Right cardiac atrium (tissue), 5 donors: ENCODE measurements at regions not wholly inside any gene's neighbourhood (a gene's known extent, or its start where the extent isn't known, plus 50 kb on each side); places are given as distances from the start of the nearest gene placed in this dataset.
"Not testable (repeated sequence)": the region's sequence is repeated elsewhere in the genome, so short reads cannot be mapped to it uniquely, and the experiment has no call there.

Experiments
- ATAC-seq, 2 donors: fragments of 200-7000 bp; cut with Tn5 transposase; one replicate each; pipeline versions ENCODE4 v1.8.0 to v1.9.1; 2020; ENCODE audit warnings: moderate library complexity in 2 of 2, mild to moderate bottlenecking in 1 of 2
- DNase-seq, 3 donors: peaks; one replicate each; pipeline ENCODE4 v3.0.0-alpha.2; 2020
- H3K27ac ChIP-seq: one replicate; pipeline ENCODE4 v1.5.1; 2013; ENCODE audit warnings: mild to moderate bottlenecking, low read length, control low read depth, moderate library complexity
- H3K27me3 ChIP-seq: one replicate; pipeline ENCODE4 v1.6.1; 2013; ENCODE audit not compliant: control insufficient read depth, insufficient read depth
- H3K4me1 ChIP-seq: one replicate; pipeline ENCODE4 v1.6.1; 2013; ENCODE audit warnings: low read length; ENCODE audit not compliant: control insufficient read depth, insufficient read depth
- H3K4me3 ChIP-seq: one replicate; pipeline ENCODE4 v1.5.1; 2013; ENCODE audit warnings: low read length, control low read depth
- H3K9me3 ChIP-seq: one replicate; pipeline ENCODE4 v1.6.1; 2013; ENCODE audit warnings: low read length; ENCODE audit not compliant: control insufficient read depth
- WGBS: extraction: QIAGEN DNeasy Blood & Tissue Kit; methylation state at CpG from one replicate; pipeline ENCODE4 v1.1.7; 2013; 5-methylcytosine and 5-hydroxymethylcytosine counted together
- intact Hi-C, 4 donors: fragments of 100-400 bp; cut with DNase I; formaldehyde crosslinking; loops; one replicate each; pipeline versions ENCODE4 v1.11.0 to v1.14.0; 2022 to 2023
- donor health status: healthy with polysubstance abuse.
- donor health status: DM: no; HTN: yes; CAD: no.
- donor health status: DM: no; HTN: no; CAD: no.
- donor health status: DM: no; HTN: yes; CAD: no; lungs with severe emphysema.
- donor health status: DM: yes; HTN: yes; CAD: no.

GRCh38 chr12:71329956-71330355, 109.6 kb upstream of the LGR5 start:
- H3K4me1 ChIP-seq, result no peaks in the 10 kb centered on the region
- WGBS, result 83% methylated on average over 2 of the region's 2 CpGs
- intact Hi-C loops, result no loop called here
- no peak overlapping the region for H3K27ac ChIP-seq
- no peaks in the 10 kb centered on the region for H3K9me3 ChIP-seq
- ATAC-seq, result no peak
- H3K4me3 ChIP-seq, result no peak overlapping the region
- H3K27me3 ChIP-seq, result no peaks in the 10 kb centered on the region
- DNase-seq, result no peak

GRCh38 chr12:71321531-71321930, 118.1 kb upstream of the LGR5 start:
- ATAC-seq (no peak), DNase-seq (no peak)
- Histone ChIP-seq H3K27ac (no peak overlapping the region), H3K4me3 (no peak overlapping the region), H3K4me1 (no peaks in the 10 kb centered on the region), H3K27me3 (no peaks in the 10 kb centered on the region), H3K9me3 (peaks cover 6% of the 10 kb centered on the region)
- intact Hi-C loops, result no loop called here

- peaks cover 6% of the 10 kb centered on the region for H3K9me3 ChIP-seq
- H3K27me3 ChIP-seq, result no peaks in the 10 kb centered on the region
- no peak for DNase-seq
- no peak overlapping the region for H3K4me3 ChIP-seq
- no peak for ATAC-seq
- intact Hi-C loops, result no loop called here
- H3K27ac ChIP-seq, result no peak overlapping the region
- WGBS, result 77% methylated on average over 1 of the region's 1 CpG
- no peaks in the 10 kb centered on the region for H3K4me1 ChIP-seq
Measured at GRCh38 chr12:71321130-71321529, 118.5 kb upstream of the LGR5 start.

GRCh38 chr12:71315328-71315985, 124.1 kb upstream of the LGR5 start:
- no peaks in the 10 kb centered on the region for H3K4me1 ChIP-seq
- ATAC-seq (no peak), DNase-seq (peak in 2 of 3 donors; percentile 18 to 32)
- H3K27me3 ChIP-seq, result no peaks in the 10 kb centered on the region
- 71% methylated on average over 9 of the region's 9 CpGs for WGBS
- H3K27ac ChIP-seq, result no peak overlapping the region
- peaks cover 4% of the 10 kb centered on the region for H3K9me3 ChIP-seq
- no peak overlapping the region for H3K4me3 ChIP-seq
- intact Hi-C loops, result no loop called here

- no peak for ATAC-seq
- DNase-seq, result no peak
- WGBS, result 56% methylated on average over 3 of the region's 3 CpGs
- Histone ChIP-seq H3K4me1 (no peaks in the 10 kb centered on the region), H3K4me3 (no peak overlapping the region), H3K9me3 (no peaks in the 10 kb centered on the region), H3K27ac (no peak overlapping the region), H3K27me3 (no peaks in the 10 kb centered on the region)
- intact Hi-C loops, result no loop called here
Measured at GRCh38 chr12:71312768-71313403, 126.7 kb upstream of the LGR5 start.

GRCh38 chr12:71311611-71312010, 128.0 kb upstream of the LGR5 start:
- H3K4me1 ChIP-seq, H3K9me3 ChIP-seq, ATAC-seq, H3K27ac ChIP-seq, intact Hi-C loops, DNase-seq, H3K27me3 ChIP-seq, H3K4me3 ChIP-seq: not testable (repeated sequence)
- WGBS, result 86% methylated on average over 4 of the region's 4 CpGs

- H3K4me3 ChIP-seq, result no peak overlapping the region
- ATAC-seq, result no peak
- no peak for DNase-seq
- no peaks in the 10 kb centered on the region for H3K9me3 ChIP-seq
- intact Hi-C loops, result no loop called here
- H3K27ac ChIP-seq, result no peak overlapping the region
- no peaks in the 10 kb centered on the region for H3K4me1 ChIP-seq
- no peaks in the 10 kb centered on the region for H3K27me3 ChIP-seq
- WGBS, result 85% methylated on average over 1 of the region's 1 CpG
Measured at GRCh38 chr12:71306808-71307207, 132.8 kb upstream of the LGR5 start.

GRCh38 chr12:71304306-71304705, 135.3 kb upstream of the LGR5 start:
- 93% methylated on average over 3 of the region's 3 CpGs for WGBS
- no peak overlapping the region for H3K4me3 ChIP-seq
- ATAC-seq (no peak), DNase-seq (no peak)
- no peaks in the 10 kb centered on the region for H3K9me3 ChIP-seq
- no peaks in the 10 kb centered on the region for H3K4me1 ChIP-seq
- H3K27me3 ChIP-seq, result no peaks in the 10 kb centered on the region
- H3K27ac ChIP-seq, result no peak overlapping the region
- intact Hi-C loops, result no loop called here

GRCh38 chr12:71303199-71303598, 136.4 kb upstream of the LGR5 start:
- Histone ChIP-seq H3K4me3 (no peak overlapping the region), H3K9me3 (no peaks in the 10 kb centered on the region), H3K4me1 (no peaks in the 10 kb centered on the region), H3K27ac (no peak overlapping the region), H3K27me3 (no peaks in the 10 kb centered on the region)
- intact Hi-C loops, result no loop called here
- ATAC-seq (no peak), DNase-seq (no peak)

GRCh38 chr12:71300772-71301675, 138.6 kb upstream of the LGR5 start:
- Histone ChIP-seq H3K27me3 (no peaks in the 10 kb centered on the region), H3K4me3 (no peak overlapping the region), H3K9me3 (no peaks in the 10 kb centered on the region), H3K27ac (no peak overlapping the region), H3K4me1 (no peaks in the 10 kb centered on the region)
- ATAC-seq (no peak), DNase-seq (no peak)
- intact Hi-C loops, result no loop called here
- 78% methylated on average over 4 of the region's 4 CpGs for WGBS
